ENCODE measurements at regions not wholly inside any gene's neighbourhood (a gene's known extent, or its start where the extent isn't known, plus 50 kb on each side); places are given as distances from the start of the nearest gene placed in this dataset.

GRCh38 chr14:42014301-42014700 is 407.6 kb downstream of the LRFN5 start:
- Histone ChIP-seq H3K4me3 (no peak overlapping the region), H3K9me3 (no peaks in the 10 kb centered on the region), H3K4me1 (no peaks in the 10 kb centered on the region), H3K27ac (no peak overlapping the region), H3K36me3 (no peaks in the 10 kb centered on the region), H3K27me3 (no peaks in the 10 kb centered on the region)
- TF ChIP-seq POLR2A (IDR thresholded peaks at IDR 0.05) = no peak
- TF ChIP-seq CTCF (IDR thresholded peaks at IDR 0.05) = no peak
- 68 to 77% (median 71%) methylated on average over 3 of the region's 3 CpGs for WGBS, 4 donors
- intact Hi-C loops (cut with DNase I) = no loop called here
- no peak for DNase-seq
- no peak for ATAC-seq

GRCh38 chr14:42013559-42013958 is 406.9 kb downstream of the LRFN5 start:
- no peaks in the 10 kb centered on the region for H3K27me3 ChIP-seq
- intact Hi-C loops (cut with DNase I) = no loop called here
- ATAC-seq = no peak
- DNase-seq = no peak
- no peaks in the 10 kb centered on the region for H3K36me3 ChIP-seq
- H3K4me3 ChIP-seq = no peak overlapping the region
- H3K9me3 ChIP-seq = no peaks in the 10 kb centered on the region
- no peak overlapping the region for H3K27ac ChIP-seq
- no peaks in the 10 kb centered on the region for H3K4me1 ChIP-seq
- 60 to 75% (median 61%) methylated on average over 2 of the region's 2 CpGs for WGBS, 4 donors
- TF ChIP-seq POLR2A (IDR thresholded peaks at IDR 0.05) = no peak
- TF ChIP-seq CTCF (IDR thresholded peaks at IDR 0.05) = no peak

GRCh38 chr14:42013153-42013552 is 406.5 kb downstream of the LRFN5 start:
- H3K27me3 ChIP-seq = no peaks in the 10 kb centered on the region
- TF ChIP-seq CTCF (IDR thresholded peaks at IDR 0.05) = no peak
- no peak for TF ChIP-seq POLR2A (IDR thresholded peaks at IDR 0.05)
- no peak for ATAC-seq
- H3K4me3 ChIP-seq = no peak overlapping the region
- no peak for DNase-seq
- no peak overlapping the region for H3K27ac ChIP-seq
- intact Hi-C loops (cut with DNase I) = no loop called here
- H3K36me3 ChIP-seq = no peaks in the 10 kb centered on the region
- no peaks in the 10 kb centered on the region for H3K9me3 ChIP-seq
- no peaks in the 10 kb centered on the region for H3K4me1 ChIP-seq

GRCh38 chr14:42011221-42011620 is 404.5 kb downstream of the LRFN5 start:
- 21 to 50% (median 40%) methylated on average over 1 of the region's 1 CpG for WGBS, 4 donors
- intact Hi-C loops (cut with DNase I) = no loop called here
- TF ChIP-seq CTCF (IDR thresholded peaks at IDR 0.05) (no peak), POLR2A (IDR thresholded peaks at IDR 0.05) (no peak)
- no peak overlapping the region for H3K27ac ChIP-seq
- no peaks in the 10 kb centered on the region for H3K36me3 ChIP-seq
- H3K9me3 ChIP-seq = no peaks in the 10 kb centered on the region
- no peak for DNase-seq
- H3K27me3 ChIP-seq = no peaks in the 10 kb centered on the region
- ATAC-seq = no peak
- no peaks in the 10 kb centered on the region for H3K4me1 ChIP-seq
- no peak overlapping the region for H3K4me3 ChIP-seq
